HCT116 (cell line): ENCODE measurements at regions not wholly inside any gene's neighbourhood (a gene's known extent, or its start where the extent isn't known, plus 50 kb on each side); places are given as distances from the start of the nearest gene placed in this dataset.

Experiments used
- ATAC-seq: fragments of 200-7000 bp; cut with Tn5 transposase; 2 replicates; pipeline ENCODE4 v1.9.1; 2020; ENCODE audit warnings: mild to moderate bottlenecking, moderate library complexity
- BruUV-seq: library from RNA; stranded (reverse); fragments of 400-500 nt; replicated peaks from 2 replicates; lab custom pipeline; 2021; lab: Mats Ljungman, UMichigan
- CTCF ChIA-PET: fragments of 300-600 bp; sonication (Branson Sonifier 250); formaldehyde crosslinking; loops from one replicate; lab custom pipeline; 2021; ENCODE audit warnings: antibody characterized with exemption; lab: Charles Lee
- POLR2A ChIA-PET: fragments of 300-600, 350-600 bp; sonication (Branson Sonifier 250); formaldehyde crosslinking; loops from one replicate; lab custom pipeline; 2021; ENCODE audit warnings: antibody characterized with exemption; lab: Charles Lee
- RAD21 ChIA-PET, 2 experiments: fragments of 300-600 bp; sonication (Branson Sonifier 250); formaldehyde crosslinking; loops; one replicate each; lab custom pipeline; 2023; ENCODE audit warnings: low total read pairs in 2 of 2; ENCODE audit not compliant: uncharacterized antibody in 2 of 2, unreplicated experiment in 2 of 2, low non-redundant PET in 1 of 2; lab: Charles Lee
- DNase-seq: peaks from one replicate; pipeline ENCODE4 v3.0.0-alpha.2; 2010; ENCODE audit warnings: low read depth, low spot score
- H2AFZ ChIP-seq: fragments of 200-600 bp; shearing (Covaris generic), sonication (generic); 2 replicates; pipeline ENCODE4 v1.6.1; 2017; ENCODE audit warnings: low read depth, mixed run types, mixed read lengths, antibody characterized with exemption, low read length; ENCODE audit not compliant: poor library complexity, severe bottlenecking
- H3K27ac ChIP-seq: 2 replicates; pipeline ENCODE4 v1.5.1; 2012; ENCODE audit warnings: low read depth, low read length
- H3K27me3 ChIP-seq: fragments of 200-600 bp; sonication (generic); 2 replicates; pipeline ENCODE4 v1.6.1; 2016; ENCODE audit warnings: mixed run types, low read length, mixed read lengths; ENCODE audit not compliant: insufficient read depth
- H3K36me3 ChIP-seq, 2 experiments: fragments of 200-500 bp in 1 of 2; fragments of 200-600 bp in 1 of 2; sonication (Bioruptor generic) in 1 of 2; sonication (generic) in 1 of 2; 2 replicates each; pipeline versions ENCODE4 v1.5.1 to v1.6.1; 2014 to 2016; ENCODE audit warnings: low read length in 2 of 2, inconsistent platforms in 1 of 2, mixed read lengths in 1 of 2, mixed run types in 1 of 2; ENCODE audit not compliant: insufficient read depth in 2 of 2, control insufficient read depth in 1 of 2
- H3K4me1 ChIP-seq, 2 experiments: fragments of 200-600 bp in 1 of 2; sonication (generic) in 1 of 2; 2 replicates each; pipeline versions ENCODE4 v1.5.1 to v1.6.1; 2012 to 2017; ENCODE audit warnings: low read length in 2 of 2, inconsistent platforms in 1 of 2, mild to moderate bottlenecking in 1 of 2, mixed read lengths in 1 of 2, mixed run types in 1 of 2, moderate library complexity in 1 of 2; ENCODE audit not compliant: insufficient read depth in 2 of 2, control insufficient read depth in 1 of 2
- H3K4me2 ChIP-seq: fragments of 200-600 bp; sonication (generic); 2 replicates; pipeline ENCODE4 v1.6.1; 2017; ENCODE audit warnings: mixed run types, low read length, mixed read lengths
- H3K4me3 ChIP-seq, 2 experiments: fragments of 200-600 bp in 1 of 2; sonication (generic) in 1 of 2; replicated peaks in 1 of 2; 2 replicates each; pipeline ENCODE4 v1.5.1; 2011 to 2016; ENCODE audit warnings: low read length in 2 of 2, control low read depth in 1 of 2, low read depth in 1 of 2, mild to moderate bottlenecking in 1 of 2, mixed read lengths in 1 of 2, mixed run types in 1 of 2
- H3K79me2 ChIP-seq: fragments of 200-600 bp; sonication (generic); 2 replicates; pipeline ENCODE4 v1.6.1; 2017; ENCODE audit warnings: mild to moderate bottlenecking, mixed run types, low read length, moderate library complexity, mixed read lengths; ENCODE audit not compliant: insufficient read depth
- H3K9ac ChIP-seq: fragments of 200-600 bp; sonication (generic); 2 replicates; pipeline ENCODE4 v1.6.1; 2016; ENCODE audit warnings: low read length, mixed read lengths
- H3K9me2 ChIP-seq: fragments of 200-600 bp; sonication (generic), shearing (Covaris generic); 2 replicates; pipeline ENCODE4 v1.6.1; 2017; ENCODE audit warnings: mixed run types, mild to moderate bottlenecking, moderate library complexity; ENCODE audit not compliant: insufficient read depth
- H3K9me3 ChIP-seq, 2 experiments: fragments of 200-500 bp in 1 of 2; fragments of 200-600 bp in 1 of 2; sonication (Bioruptor generic) in 1 of 2; sonication (generic) in 1 of 2; 2 replicates each; pipeline ENCODE4 v1.6.1; 2014 to 2017; ENCODE audit warnings: low read length in 2 of 2, mixed read lengths in 2 of 2, inconsistent platforms in 1 of 2, low read depth in 1 of 2, mild to moderate bottlenecking in 1 of 2, mixed run types in 1 of 2, moderate library complexity in 1 of 2; ENCODE audit not compliant: control insufficient read depth in 1 of 2, insufficient read depth in 1 of 2
- H4K20me1 ChIP-seq: fragments of 200-600 bp; sonication (generic), shearing (Covaris generic); 2 replicates; pipeline ENCODE4 v1.6.1; 2017; ENCODE audit warnings: mixed run types, mild to moderate bottlenecking, moderate library complexity; ENCODE audit not compliant: insufficient read depth
- ATF3 ChIP-seq: IDR thresholded peaks from 2 replicates; pipeline ENCODE4 v1.6.1; 2012
- CBX3 ChIP-seq: IDR thresholded peaks from 2 replicates; pipeline ENCODE4 v1.6.1; 2012; ENCODE audit warnings: low read depth
- CEBPB ChIP-seq: IDR thresholded peaks from 2 replicates; pipeline ENCODE4 v1.6.1; 2012; ENCODE audit warnings: low read depth
- EGR1 ChIP-seq: IDR thresholded peaks from 2 replicates; pipeline ENCODE4 v1.6.1; 2012; ENCODE audit warnings: low read depth
- ELF1 ChIP-seq: IDR thresholded peaks from 2 replicates; pipeline ENCODE4 v1.6.1; 2012; ENCODE audit warnings: low read depth, borderline replicate concordance
- EZH2 ChIP-seq: fragments of 200-600 bp; sonication (generic); IDR thresholded peaks from 2 replicates; pipeline ENCODE4 v1.6.1; 2017; ENCODE audit warnings: antibody characterized with exemption, mixed run types
- EZH2phosphoT487 ChIP-seq: fragments of 200-600 bp; IDR thresholded peaks from 2 replicates; pipeline ENCODE4 v1.6.1; 2018; ENCODE audit warnings: antibody characterized with exemption, borderline replicate concordance
- FOSL1 ChIP-seq: IDR thresholded peaks from 2 replicates; pipeline ENCODE4 v1.6.1; 2012; ENCODE audit warnings: low read depth
- POLR2AphosphoS5 ChIP-seq: IDR thresholded peaks from 2 replicates; pipeline ENCODE4 v1.6.1; 2011; ENCODE audit warnings: mild to moderate bottlenecking, low read depth, low read length, moderate library complexity
- RAD21 ChIP-seq: IDR thresholded peaks from 2 replicates; pipeline ENCODE4 v1.6.1; 2012; ENCODE audit warnings: low read depth, mild to moderate bottlenecking
- SIN3A ChIP-seq: IDR thresholded peaks from 2 replicates; pipeline ENCODE4 v1.6.1; 2012; ENCODE audit warnings: low read depth
- SP1 ChIP-seq: IDR thresholded peaks from 2 replicates; pipeline ENCODE4 v1.6.1; 2012; ENCODE audit warnings: low read depth
- ZNF274 ChIP-seq: fragments of 200-500 bp; sonication (Bioruptor generic); IDR thresholded peaks from 2 replicates; pipeline ENCODE4 v1.6.1; 2014; ENCODE audit warnings: mild to moderate bottlenecking, low read depth, low read length, inconsistent platforms
- intact Hi-C: fragments of 100-400 bp; cut with micrococcal nuclease; formaldehyde crosslinking; loops from 2 replicates; pipeline ENCODE4 v1.10.0; 2022
- TF ChIP-seq, protein P1 (sequence below): IDR thresholded peaks from 2 replicates; pipeline ENCODE4 v1.6.1; 2012; ENCODE audit warnings: low read depth
- TF ChIP-seq, protein P2 (sequence below): IDR thresholded peaks from 2 replicates; pipeline ENCODE4 v1.6.1; 2011; ENCODE audit warnings: mild to moderate bottlenecking, low read length, moderate library complexity; ENCODE audit not compliant: insufficient replicate concordance; ENCODE audit errors: extremely low read depth

GRCh38 chr17:69883120-69883519 lies 191.9 kb upstream of the KCNJ16 start:
- no peaks in the 10 kb centered on the region for H4K20me1 ChIP-seq
- H3K4me3 ChIP-seq = no peak overlapping the region
- ChIA-PET CTCF (no interaction called here), RAD21 (no interaction called here), POLR2A (no interaction called here)
- no peaks in the 10 kb centered on the region for H3K27me3 ChIP-seq
- H3K79me2 ChIP-seq = no peaks in the 10 kb centered on the region
- H3K4me2 ChIP-seq = no peak overlapping the region
- ATAC-seq (no peak), DNase-seq (no peak)
- peaks cover 17 to 26% of the 10 kb centered on the region in 2 experiments; a peak in 3 of 4 replicates for H3K9me3 ChIP-seq
- no peak overlapping the region for H2AFZ ChIP-seq
- TF ChIP-seq FOSL1 (no peak), CEBPB (no peak), ATF3 (no peak), SIN3A (no peak), POLR2AphosphoS5 (no peak), EZH2 (no peak), RAD21 (no peak), SP1 (no peak), EGR1 (no peak), CBX3 (no peak), ZNF274 (no peak), ELF1 (no peak), EZH2phosphoT487 (no peak)
- TF ChIP-seq, protein P1, sequence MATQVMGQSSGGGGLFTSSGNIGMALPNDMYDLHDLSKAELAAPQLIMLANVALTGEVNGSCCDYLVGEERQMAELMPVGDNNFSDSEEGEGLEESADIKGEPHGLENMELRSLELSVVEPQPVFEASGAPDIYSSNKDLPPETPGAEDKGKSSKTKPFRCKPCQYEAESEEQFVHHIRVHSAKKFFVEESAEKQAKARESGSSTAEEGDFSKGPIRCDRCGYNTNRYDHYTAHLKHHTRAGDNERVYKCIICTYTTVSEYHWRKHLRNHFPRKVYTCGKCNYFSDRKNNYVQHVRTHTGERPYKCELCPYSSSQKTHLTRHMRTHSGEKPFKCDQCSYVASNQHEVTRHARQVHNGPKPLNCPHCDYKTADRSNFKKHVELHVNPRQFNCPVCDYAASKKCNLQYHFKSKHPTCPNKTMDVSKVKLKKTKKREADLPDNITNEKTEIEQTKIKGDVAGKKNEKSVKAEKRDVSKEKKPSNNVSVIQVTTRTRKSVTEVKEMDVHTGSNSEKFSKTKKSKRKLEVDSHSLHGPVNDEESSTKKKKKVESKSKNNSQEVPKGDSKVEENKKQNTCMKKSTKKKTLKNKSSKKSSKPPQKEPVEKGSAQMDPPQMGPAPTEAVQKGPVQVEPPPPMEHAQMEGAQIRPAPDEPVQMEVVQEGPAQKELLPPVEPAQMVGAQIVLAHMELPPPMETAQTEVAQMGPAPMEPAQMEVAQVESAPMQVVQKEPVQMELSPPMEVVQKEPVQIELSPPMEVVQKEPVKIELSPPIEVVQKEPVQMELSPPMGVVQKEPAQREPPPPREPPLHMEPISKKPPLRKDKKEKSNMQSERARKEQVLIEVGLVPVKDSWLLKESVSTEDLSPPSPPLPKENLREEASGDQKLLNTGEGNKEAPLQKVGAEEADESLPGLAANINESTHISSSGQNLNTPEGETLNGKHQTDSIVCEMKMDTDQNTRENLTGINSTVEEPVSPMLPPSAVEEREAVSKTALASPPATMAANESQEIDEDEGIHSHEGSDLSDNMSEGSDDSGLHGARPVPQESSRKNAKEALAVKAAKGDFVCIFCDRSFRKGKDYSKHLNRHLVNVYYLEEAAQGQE = no peak
- TF ChIP-seq, protein P2, sequence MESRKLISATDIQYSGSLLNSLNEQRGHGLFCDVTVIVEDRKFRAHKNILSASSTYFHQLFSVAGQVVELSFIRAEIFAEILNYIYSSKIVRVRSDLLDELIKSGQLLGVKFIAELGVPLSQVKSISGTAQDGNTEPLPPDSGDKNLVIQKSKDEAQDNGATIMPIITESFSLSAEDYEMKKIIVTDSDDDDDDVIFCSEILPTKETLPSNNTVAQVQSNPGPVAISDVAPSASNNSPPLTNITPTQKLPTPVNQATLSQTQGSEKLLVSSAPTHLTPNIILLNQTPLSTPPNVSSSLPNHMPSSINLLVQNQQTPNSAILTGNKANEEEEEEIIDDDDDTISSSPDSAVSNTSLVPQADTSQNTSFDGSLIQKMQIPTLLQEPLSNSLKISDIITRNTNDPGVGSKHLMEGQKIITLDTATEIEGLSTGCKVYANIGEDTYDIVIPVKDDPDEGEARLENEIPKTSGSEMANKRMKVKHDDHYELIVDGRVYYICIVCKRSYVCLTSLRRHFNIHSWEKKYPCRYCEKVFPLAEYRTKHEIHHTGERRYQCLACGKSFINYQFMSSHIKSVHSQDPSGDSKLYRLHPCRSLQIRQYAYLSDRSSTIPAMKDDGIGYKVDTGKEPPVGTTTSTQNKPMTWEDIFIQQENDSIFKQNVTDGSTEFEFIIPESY = no peak
- no peak overlapping the region for H3K27ac ChIP-seq
- no peak overlapping the region for H3K9ac ChIP-seq
- intact Hi-C loops = no loop called here
- no peaks in the 10 kb centered on the region for H3K4me1 ChIP-seq
- no peaks in the 10 kb centered on the region for H3K9me2 ChIP-seq
- H3K36me3 ChIP-seq = no peaks in the 10 kb centered on the region
- no TSS peak for BruUV-seq
